Caco-2 (cell line): ENCODE measurements at regions not wholly inside any gene's neighbourhood (a gene's known extent, or its start where the extent isn't known, plus 50 kb on each side); places are given as distances from the start of the nearest gene placed in this dataset.

Experiments
- BruUV-seq: library from RNA; stranded (reverse); fragments of 400-500 nt; replicated peaks from 2 replicates; lab custom pipeline; 2021; lab: Mats Ljungman, UMichigan
- CTCF ChIA-PET: fragments of 300-600 bp; sonication (Branson Sonifier 250); formaldehyde crosslinking; loops from one replicate; lab custom pipeline; 2022; ENCODE audit warnings: antibody characterized with exemption; lab: Charles Lee
- POLR2A ChIA-PET: fragments of 300-600 bp; sonication (Branson Sonifier 250); formaldehyde crosslinking; loops from one replicate; lab custom pipeline; 2022; ENCODE audit warnings: antibody characterized with exemption; lab: Charles Lee
- DNase-seq, 2 experiments: peaks; one replicate each; pipeline versions ENCODE4 v3.0.0 to v3.0.0-alpha.2; 2020 to 2022
- H3K27me3 ChIP-seq: replicated peaks from 2 replicates; pipeline ENCODE4 v1.6.0; 2011; ENCODE audit warnings: low read length; ENCODE audit not compliant: control insufficient read depth, insufficient read depth
- H3K36me3 ChIP-seq: 2 replicates; pipeline ENCODE4 v1.5.1; 2011; ENCODE audit warnings: low read length; ENCODE audit not compliant: control insufficient read depth, insufficient read depth
- H3K4me1 ChIP-seq: fragments of 250-450 bp; sonication (Bioruptor Pico); 2 replicates; pipeline ENCODE4 v1.5.1; 2020; ENCODE audit warnings: mild to moderate bottlenecking
- H3K4me3 ChIP-seq: 2 replicates; pipeline ENCODE4 v1.5.1; 2011; ENCODE audit warnings: low read depth, mild to moderate bottlenecking, control low read depth, low read length
- H3K9me3 ChIP-seq: fragments of 250-450 bp; sonication (Bioruptor Pico); 2 replicates; pipeline ENCODE4 v1.5.1; 2020; ENCODE audit warnings: mild to moderate bottlenecking, moderate library complexity
- H3K27ac Mint-ChIP-seq: one replicate; pipeline ENCODE4 v1.8.0; 2022; ENCODE audit warnings: mixed read lengths; ENCODE audit not compliant: unreplicated experiment
- H3K27me3 Mint-ChIP-seq: one replicate; pipeline ENCODE4 v1.8.0; 2022; ENCODE audit warnings: mixed read lengths; ENCODE audit not compliant: insufficient read depth, unreplicated experiment
- H3K36me3 Mint-ChIP-seq: one replicate; pipeline ENCODE4 v1.8.0; 2022; ENCODE audit warnings: mild to moderate bottlenecking, mixed read lengths; ENCODE audit not compliant: insufficient read depth, unreplicated experiment
- H3K4me1 Mint-ChIP-seq: one replicate; pipeline ENCODE4 v1.8.0; 2022; ENCODE audit warnings: low read depth, mixed read lengths; ENCODE audit not compliant: unreplicated experiment
- H3K4me3 Mint-ChIP-seq: one replicate; pipeline ENCODE4 v1.8.0; 2022; ENCODE audit warnings: mild to moderate bottlenecking, moderate library complexity, mixed read lengths; ENCODE audit not compliant: unreplicated experiment
- H3K9me3 Mint-ChIP-seq: one replicate; pipeline ENCODE4 v1.8.0; 2022; ENCODE audit warnings: mixed read lengths; ENCODE audit not compliant: unreplicated experiment
- CTCF ChIP-seq, 2 experiments: fragments of 200-600 bp in 1 of 2; IDR thresholded peaks; 1 replicate in 1 of 2; 2 replicates in 1 of 2; pipeline versions ENCODE4 v1.5.1 to v1.8.0; 2011 to 2022; ENCODE audit warnings: antibody characterized with exemption in 1 of 2, control low read depth in 1 of 2, inconsistent platforms in 1 of 2, low read depth in 1 of 2, low read length in 1 of 2, mild to moderate bottlenecking in 1 of 2, moderate library complexity in 1 of 2; ENCODE audit not compliant: insufficient read depth in 1 of 2, severe bottlenecking in 1 of 2, unreplicated experiment in 1 of 2
- intact Hi-C: fragments of 100-400 bp; cut with micrococcal nuclease; formaldehyde crosslinking; loops from one replicate; pipeline ENCODE4 v1.10.0; 2022; ENCODE audit not compliant: unreplicated experiment

GRCh38 chr4:29262986-29263385, 1457.2 kb upstream of the PCDH7 start:
- no peaks in the 10 kb centered on the region for H3K27me3 Mint-ChIP-seq
- Histone ChIP-seq H3K36me3 (no peaks in the 10 kb centered on the region), H3K9me3 (no peaks in the 10 kb centered on the region), H3K27me3 (no peaks in the 10 kb centered on the region), H3K4me1 (no peaks in the 10 kb centered on the region), H3K4me3 (no peak overlapping the region)
- CTCF ChIA-PET, result no interaction called here
- H3K4me3 Mint-ChIP-seq, result no peak overlapping the region
- no peak overlapping the region for H3K27ac Mint-ChIP-seq
- TF ChIP-seq CTCF (IDR thresholded peaks at IDR 0.05; ENCODE audit: insufficient read depth in 1 of 2, low read depth in 1 of 2, low read length in 1 of 2, severe bottlenecking in 1 of 2, unreplicated experiment in 1 of 2), result no peak
- POLR2A ChIA-PET, result no interaction called here
- DNase-seq, result no peak
- no peaks in the 10 kb centered on the region for H3K9me3 Mint-ChIP-seq
- H3K4me1 Mint-ChIP-seq, result no peaks in the 10 kb centered on the region
- no peaks in the 10 kb centered on the region for H3K36me3 Mint-ChIP-seq
- intact Hi-C loops, result no loop called here
- no TSS peak for BruUV-seq

- ChIA-PET POLR2A (no interaction called here), CTCF (no interaction called here)
- no peaks in the 10 kb centered on the region for H3K27me3 ChIP-seq
- no peaks in the 10 kb centered on the region for H3K36me3 ChIP-seq
- TF ChIP-seq CTCF (IDR thresholded peaks at IDR 0.05; ENCODE audit: insufficient read depth in 1 of 2, low read depth in 1 of 2, low read length in 1 of 2, severe bottlenecking in 1 of 2, unreplicated experiment in 1 of 2), result no peak
- H3K4me1 ChIP-seq, result no peaks in the 10 kb centered on the region
- no TSS peak for BruUV-seq
- H3K4me1 Mint-ChIP-seq, result no peaks in the 10 kb centered on the region
- H3K9me3 ChIP-seq, result no peaks in the 10 kb centered on the region
- H3K4me3 ChIP-seq, result no peak overlapping the region
- H3K9me3 Mint-ChIP-seq, result no peaks in the 10 kb centered on the region
- no peak for DNase-seq
- H3K27ac Mint-ChIP-seq, result no peak overlapping the region
- H3K4me3 Mint-ChIP-seq, result no peak overlapping the region
- no peaks in the 10 kb centered on the region for H3K27me3 Mint-ChIP-seq
- H3K36me3 Mint-ChIP-seq, result no peaks in the 10 kb centered on the region
- intact Hi-C loops, result no loop called here
These were observed 1444.0 kb upstream of the PCDH7 start for GRCh38 chr4:29276150-29276549.

- Histone ChIP-seq H3K4me3 (no peak overlapping the region), H3K4me1 (no peaks in the 10 kb centered on the region), H3K9me3 (no peaks in the 10 kb centered on the region), H3K27me3 (no peaks in the 10 kb centered on the region), H3K36me3 (no peaks in the 10 kb centered on the region)
- no peaks in the 10 kb centered on the region for H3K27me3 Mint-ChIP-seq
- no peaks in the 10 kb centered on the region for H3K4me1 Mint-ChIP-seq
- H3K36me3 Mint-ChIP-seq, result no peaks in the 10 kb centered on the region
- no peaks in the 10 kb centered on the region for H3K9me3 Mint-ChIP-seq
- no TSS peak for BruUV-seq
- no peak overlapping the region for H3K27ac Mint-ChIP-seq
- no peak for DNase-seq
- ChIA-PET CTCF (no interaction called here), POLR2A (no interaction called here)
- no peak for TF ChIP-seq CTCF (IDR thresholded peaks at IDR 0.05; ENCODE audit: insufficient read depth in 1 of 2, low read depth in 1 of 2, low read length in 1 of 2, severe bottlenecking in 1 of 2, unreplicated experiment in 1 of 2)
- intact Hi-C loops, result no loop called here
- H3K4me3 Mint-ChIP-seq, result no peak overlapping the region
These were observed 1442.8 kb upstream of the PCDH7 start for GRCh38 chr4:29277381-29277780.
